ENCODE measurements at regions not wholly inside any gene's neighbourhood (a gene's known extent, or its start where the extent isn't known, plus 50 kb on each side); places are given as distances from the start of the nearest gene placed in this dataset.

DNA sequence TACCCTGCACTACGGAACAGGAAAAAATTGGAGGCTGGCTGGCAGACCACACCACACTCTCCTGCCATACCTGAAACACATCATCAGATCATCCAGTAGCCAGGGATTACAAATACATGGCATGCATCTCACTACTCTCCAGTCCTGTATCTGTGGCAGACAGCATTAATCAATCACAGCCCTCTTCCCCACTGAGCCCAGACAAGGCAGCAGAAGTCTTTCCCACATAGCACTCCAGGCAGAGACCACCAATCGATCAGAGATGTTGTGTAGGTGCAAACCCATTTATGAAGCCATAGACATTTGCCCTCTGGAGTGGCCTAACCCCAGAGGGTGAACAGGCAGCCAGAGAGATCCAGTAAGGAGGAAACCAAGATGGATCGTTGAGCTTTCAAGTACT, 410.9 kb upstream of the PROK2 start:
- peaks cover 5% of the 10 kb centered on the region for H3K27me3 ChIP-seq (ENCODE audit: control insufficient read depth, insufficient read depth, low read length)
- H3K36me3 ChIP-seq (ENCODE audit: control insufficient read depth, insufficient read depth, low read length): no peaks in the 10 kb centered on the region
- TF ChIP-seq, protein P1, sequence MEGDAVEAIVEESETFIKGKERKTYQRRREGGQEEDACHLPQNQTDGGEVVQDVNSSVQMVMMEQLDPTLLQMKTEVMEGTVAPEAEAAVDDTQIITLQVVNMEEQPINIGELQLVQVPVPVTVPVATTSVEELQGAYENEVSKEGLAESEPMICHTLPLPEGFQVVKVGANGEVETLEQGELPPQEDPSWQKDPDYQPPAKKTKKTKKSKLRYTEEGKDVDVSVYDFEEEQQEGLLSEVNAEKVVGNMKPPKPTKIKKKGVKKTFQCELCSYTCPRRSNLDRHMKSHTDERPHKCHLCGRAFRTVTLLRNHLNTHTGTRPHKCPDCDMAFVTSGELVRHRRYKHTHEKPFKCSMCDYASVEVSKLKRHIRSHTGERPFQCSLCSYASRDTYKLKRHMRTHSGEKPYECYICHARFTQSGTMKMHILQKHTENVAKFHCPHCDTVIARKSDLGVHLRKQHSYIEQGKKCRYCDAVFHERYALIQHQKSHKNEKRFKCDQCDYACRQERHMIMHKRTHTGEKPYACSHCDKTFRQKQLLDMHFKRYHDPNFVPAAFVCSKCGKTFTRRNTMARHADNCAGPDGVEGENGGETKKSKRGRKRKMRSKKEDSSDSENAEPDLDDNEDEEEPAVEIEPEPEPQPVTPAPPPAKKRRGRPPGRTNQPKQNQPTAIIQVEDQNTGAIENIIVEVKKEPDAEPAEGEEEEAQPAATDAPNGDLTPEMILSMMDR (IDR thresholded peaks at IDR 0.05; ENCODE audit: insufficient read depth, low read length, poor library complexity, severe bottlenecking): no peak
- no peak overlapping the region for H3K4me3 ChIP-seq (ENCODE audit: low read depth, low read length)
- DNase-seq (ENCODE audit: low read depth): no peak

DNA sequence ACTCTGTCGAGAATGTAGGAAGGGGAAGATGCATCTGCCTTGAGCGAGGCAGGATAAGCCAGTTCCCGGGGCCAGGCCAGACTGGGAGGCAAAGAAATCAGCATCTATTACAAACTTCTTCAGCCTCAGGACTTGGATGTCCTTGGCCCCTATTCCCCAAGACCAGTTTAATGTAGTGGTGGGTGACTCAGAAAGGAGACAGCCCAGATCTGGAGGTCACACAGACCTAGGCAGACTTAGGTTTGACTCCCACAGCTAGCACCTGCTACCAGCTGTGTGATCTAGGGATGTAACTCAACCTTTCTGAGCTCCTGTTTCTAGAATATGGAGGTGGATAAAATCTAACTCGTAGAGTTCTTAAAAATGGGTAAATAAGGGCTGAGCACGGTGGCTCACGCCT, 409.5 kb upstream of the PROK2 start:
- H3K36me3 ChIP-seq (ENCODE audit: control insufficient read depth, insufficient read depth, low read length): no peaks in the 10 kb centered on the region
- TF ChIP-seq, protein P1 (IDR thresholded peaks at IDR 0.05; ENCODE audit: insufficient read depth, low read length, poor library complexity, severe bottlenecking): no peak
- no peak overlapping the region for H3K4me3 ChIP-seq (ENCODE audit: low read depth, low read length)
- DNase-seq (ENCODE audit: low read depth): no peak
- peaks cover 5% of the 10 kb centered on the region for H3K27me3 ChIP-seq (ENCODE audit: control insufficient read depth, insufficient read depth, low read length)

DNA sequence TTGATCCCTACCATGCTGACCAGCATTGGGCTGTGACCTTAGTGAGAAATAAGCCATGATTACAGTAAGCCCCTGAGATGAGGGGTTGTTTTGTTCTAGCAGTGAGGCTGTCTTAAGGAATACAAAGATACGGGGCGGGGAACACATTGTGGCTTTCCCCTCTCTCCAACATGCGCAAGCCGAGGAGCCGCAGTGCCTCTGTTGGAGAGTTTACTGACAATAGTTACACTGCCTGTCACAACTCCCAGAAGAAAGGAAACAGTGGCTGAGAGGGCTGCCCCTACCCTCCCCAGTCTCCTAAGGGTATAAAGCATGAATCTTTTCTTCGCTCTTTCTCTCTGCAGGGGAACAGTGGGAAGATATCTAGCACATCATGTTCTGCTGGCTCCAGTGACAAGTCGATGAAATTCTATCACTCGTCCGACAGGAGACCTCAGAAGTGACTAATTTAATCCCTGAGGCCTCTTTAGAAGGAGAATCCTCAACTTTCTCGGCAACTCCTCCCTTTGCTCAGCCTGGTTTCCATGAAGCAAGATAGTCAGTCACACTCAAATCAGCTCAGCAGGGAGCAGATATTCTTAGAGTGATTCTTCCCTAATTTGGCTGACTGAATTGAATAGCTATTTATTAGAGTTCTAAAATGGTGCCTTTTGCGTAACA, 409.0 kb upstream of the PROK2 start:
- Histone ChIP-seq H3K4me3 (ENCODE audit: low read depth, low read length) (no peak overlapping the region), H3K27me3 (ENCODE audit: control insufficient read depth, insufficient read depth, low read length) (peaks cover 5% of the 10 kb centered on the region), H3K36me3 (ENCODE audit: control insufficient read depth, insufficient read depth, low read length) (no peaks in the 10 kb centered on the region)
- DNase-seq (ENCODE audit: low read depth): no peak
- TF ChIP-seq, protein P1 (IDR thresholded peaks at IDR 0.05; ENCODE audit: insufficient read depth, low read length, poor library complexity, severe bottlenecking): no peak

GRCh38 chr3:72192572-72192971, 407.6 kb upstream of the PROK2 start:
- peaks cover 5% of the 10 kb centered on the region for H3K27me3 ChIP-seq (ENCODE audit: control insufficient read depth, insufficient read depth, low read length)
- TF ChIP-seq, protein P1 (IDR thresholded peaks at IDR 0.05; ENCODE audit: insufficient read depth, low read length, poor library complexity, severe bottlenecking): no peak
- DNase-seq (ENCODE audit: low read depth): no peak
- H3K4me3 ChIP-seq (ENCODE audit: low read depth, low read length): no peak overlapping the region
- H3K36me3 ChIP-seq (ENCODE audit: control insufficient read depth, insufficient read depth, low read length): no peaks in the 10 kb centered on the region

DNA sequence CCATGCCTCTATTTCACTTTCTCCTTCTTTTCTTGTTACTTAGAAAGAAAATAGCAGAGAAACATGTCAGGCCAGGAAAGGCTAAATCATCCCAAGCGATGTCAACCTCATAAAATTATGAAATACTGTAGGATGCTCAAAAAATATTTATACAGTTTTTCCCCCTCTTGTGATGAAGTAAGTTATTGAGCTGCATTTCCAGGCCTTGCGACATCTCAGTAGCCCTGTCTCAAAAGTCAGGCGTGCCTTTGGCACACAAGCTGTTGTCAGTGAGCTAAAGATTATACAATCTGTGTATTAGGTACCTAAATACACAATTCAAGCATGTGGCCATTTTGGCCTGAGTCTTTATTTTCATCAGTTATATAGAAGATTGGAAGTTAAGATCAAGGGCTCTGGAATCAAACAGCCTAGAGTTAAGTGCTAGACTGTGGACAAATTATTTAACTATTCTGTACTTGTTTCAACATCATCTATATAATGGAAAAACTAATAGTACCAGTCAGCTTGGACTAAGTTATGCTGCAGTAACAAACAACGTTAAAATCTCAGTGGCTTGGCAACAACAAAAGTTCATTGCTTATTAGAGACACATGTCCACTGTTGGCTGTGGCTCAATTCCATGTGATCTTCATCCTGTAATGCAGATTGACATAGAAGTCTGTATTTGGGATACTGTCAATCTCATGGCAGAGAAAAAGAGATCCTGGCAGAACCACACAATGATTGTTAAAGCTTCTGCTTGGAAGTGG, 406.4 kb upstream of the PROK2 start:
- peaks cover 5% of the 10 kb centered on the region for H3K27me3 ChIP-seq (ENCODE audit: control insufficient read depth, insufficient read depth, low read length)
- DNase-seq (ENCODE audit: low read depth): no peak
- TF ChIP-seq, protein P1 (IDR thresholded peaks at IDR 0.05; ENCODE audit: insufficient read depth, low read length, poor library complexity, severe bottlenecking): no peak
- H3K36me3 ChIP-seq (ENCODE audit: control insufficient read depth, insufficient read depth, low read length): no peaks in the 10 kb centered on the region
- H3K4me3 ChIP-seq (ENCODE audit: low read depth, low read length): no peak overlapping the region

All from kidney epithelial cell (primary cell).